GM12878 (cell line): ENCODE measurements at regions not wholly inside any gene's neighbourhood (a gene's known extent, or its start where the extent isn't known, plus 50 kb on each side); places are given as distances from the start of the nearest gene placed in this dataset.

Experiments used
- CTCF ChIP-seq, 3 experiments: IDR thresholded peaks in 2 of 3; conservative IDR thresholded peaks in 1 of 3; 2 replicates each; pipeline ENCODE4 v1.5.1; 2011; ENCODE audit warnings: low read depth in 3 of 3, low read length in 3 of 3, mild to moderate bottlenecking in 3 of 3, control low read depth in 2 of 3, moderate library complexity in 2 of 3, inconsistent platforms in 1 of 3, mixed read lengths in 1 of 3; ENCODE audit not compliant: control insufficient read depth in 2 of 3, insufficient read depth in 1 of 3; ENCODE audit errors: extremely low read depth in 1 of 3
- EP300 ChIP-seq, 2 experiments: fragments of 150-350 bp in 1 of 2; IDR thresholded peaks; 2 replicates each; pipeline ENCODE4 v1.6.1; 2011 to 2012; ENCODE audit warnings: low read depth in 2 of 2, low read length in 2 of 2, borderline replicate concordance in 1 of 2, improper control_type of control experiment in 1 of 2, inconsistent platforms in 1 of 2; ENCODE audit not compliant: control insufficient read depth in 1 of 2
- HCFC1 ChIP-seq: fragments of 150-350 bp; IDR thresholded peaks from 2 replicates; pipeline ENCODE4 v1.6.1; 2014; ENCODE audit warnings: low read length
- NFIC ChIP-seq: IDR thresholded peaks from 2 replicates; pipeline ENCODE4 v1.6.1; 2012; ENCODE audit warnings: low read depth, mild to moderate bottlenecking, inconsistent platforms, low read length, moderate library complexity
- SP1 ChIP-seq: IDR thresholded peaks from one replicate; pipeline ENCODE4 v1.6.1; 2011; ENCODE audit warnings: low read depth, low read length
- TCF7 ChIP-seq: IDR thresholded peaks from 2 replicates; pipeline ENCODE4 v1.6.1; 2014; ENCODE audit warnings: antibody characterized with exemption, borderline replicate concordance
- ZBTB33 ChIP-seq: fragments of 450-650 bp; IDR thresholded peaks from 2 replicates; pipeline ENCODE4 v1.6.1; 2017; ENCODE audit warnings: mild to moderate bottlenecking
- ZNF217 ChIP-seq: fragments of 450-650 bp; IDR thresholded peaks from 2 replicates; pipeline ENCODE4 v1.6.1; 2017; ENCODE audit warnings: antibody characterized with exemption, mild to moderate bottlenecking
- ZNF384 ChIP-seq: IDR thresholded peaks from 2 replicates; pipeline ENCODE4 v1.6.1; 2012; ENCODE audit warnings: low read depth, mild to moderate bottlenecking, low read length, improper control_type of control experiment, borderline replicate concordance
- ZNF687 ChIP-seq: fragments of 450-650 bp; IDR thresholded peaks from 2 replicates; pipeline ENCODE4 v1.6.1; 2017; ENCODE audit warnings: mild to moderate bottlenecking, moderate library complexity

GRCh38 chr4:53721263-53721662 lies 130.0 kb upstream of the LNX1 start:
- TF ChIP-seq CTCF (IDR thresholded peaks at IDR 0.05 in 2 of 3, conservative IDR thresholded peaks at IDR 0.05 in 1 of 3; ENCODE audit: control insufficient read depth in 2 of 3, extremely low read depth in 1 of 3, insufficient read depth in 1 of 3, low read depth in 3 of 3, low read length in 3 of 3) (no peak), HCFC1 (no peak), ZNF217 (no peak), TCF7 (no peak), ZNF687 (no peak), ZBTB33 (no peak), EP300 (IDR thresholded peaks at IDR 0.05; ENCODE audit: borderline replicate concordance in 1 of 2, control insufficient read depth in 1 of 2, low read depth in 2 of 2, low read length in 2 of 2) (no peak), ZNF384 (no peak), SP1 (no peak), NFIC (no peak)
